GM12865 (cell line): ENCODE measurements at regions not wholly inside any gene's neighbourhood (a gene's known extent, or its start where the extent isn't known, plus 50 kb on each side); places are given as distances from the start of the nearest gene placed in this dataset.

Source experiments
- DNase-seq: peaks from one replicate; pipeline ENCODE4 v3.0.0; 2010; ENCODE audit warnings: low read depth
- H3K4me3 ChIP-seq: 2 replicates; pipeline ENCODE4 v1.5.1; 2011; ENCODE audit warnings: mild to moderate bottlenecking, low read depth, low read length, control low read depth
- CTCF ChIP-seq: IDR thresholded peaks from 2 replicates; pipeline ENCODE4 v1.5.1; 2011; ENCODE audit warnings: low read length, control low read depth, low read depth, inconsistent platforms; ENCODE audit not compliant: insufficient read depth; ENCODE audit errors: missing control alignments

GRCh38 chr2:67216881-67217280, 180.3 kb upstream of the ETAA1 start:
- no peak for TF ChIP-seq CTCF
- DNase-seq: no peak
- H3K4me3 ChIP-seq: no peak overlapping the region

- no peak for DNase-seq
- no peak overlapping the region for H3K4me3 ChIP-seq
- no peak for TF ChIP-seq CTCF
These were observed 179.7 kb upstream of the ETAA1 start for GRCh38 chr2:67217398-67217797.

- H3K4me3 ChIP-seq: no peak overlapping the region
- DNase-seq: no peak
- TF ChIP-seq CTCF: no peak
These were observed 179.1 kb upstream of the ETAA1 start for GRCh38 chr2:67218056-67218455.

GRCh38 chr2:67219651-67220050, 177.5 kb upstream of the ETAA1 start:
- DNase-seq: no peak
- no peak for TF ChIP-seq CTCF
- no peak overlapping the region for H3K4me3 ChIP-seq

- no peak overlapping the region for H3K4me3 ChIP-seq
- DNase-seq: no peak
- no peak for TF ChIP-seq CTCF
These were observed 175.9 kb upstream of the ETAA1 start for GRCh38 chr2:67221266-67221665.

- TF ChIP-seq CTCF: no peak
- H3K4me3 ChIP-seq: no peak overlapping the region
- no peak for DNase-seq
These were observed 171.7 kb upstream of the ETAA1 start for GRCh38 chr2:67225287-67225973.

GRCh38 chr2:67229706-67230105, 167.4 kb upstream of the ETAA1 start:
- no peak for TF ChIP-seq CTCF
- no peak overlapping the region for H3K4me3 ChIP-seq
- DNase-seq: no peak
